Choroid plexus epithelial cell (primary cell): ENCODE measurements at regions not wholly inside any gene's neighbourhood (a gene's known extent, or its start where the extent isn't known, plus 50 kb on each side); places are given as distances from the start of the nearest gene placed in this dataset.

Experiments
- DNase-seq: peaks from one replicate; pipeline ENCODE4 v3.0.0-alpha.2; 2010; ENCODE audit warnings: low read depth
- H3K4me3 ChIP-seq: 2 replicates; pipeline ENCODE4 v1.5.1; 2011; ENCODE audit warnings: low read depth, mild to moderate bottlenecking, control low read depth, low read length, moderate library complexity
- TF ChIP-seq, protein P1 (sequence below): conservative IDR thresholded peaks from 2 replicates; pipeline ENCODE4 v1.5.1; 2011; ENCODE audit warnings: low read depth, mild to moderate bottlenecking, control low read depth, inconsistent platforms, low read length, moderate library complexity

GRCh38 chr4:79178760-79179159 is 147.1 kb downstream of the NAA11 start:
- peak; percentile 22 for DNase-seq
- TF ChIP-seq, protein P1, sequence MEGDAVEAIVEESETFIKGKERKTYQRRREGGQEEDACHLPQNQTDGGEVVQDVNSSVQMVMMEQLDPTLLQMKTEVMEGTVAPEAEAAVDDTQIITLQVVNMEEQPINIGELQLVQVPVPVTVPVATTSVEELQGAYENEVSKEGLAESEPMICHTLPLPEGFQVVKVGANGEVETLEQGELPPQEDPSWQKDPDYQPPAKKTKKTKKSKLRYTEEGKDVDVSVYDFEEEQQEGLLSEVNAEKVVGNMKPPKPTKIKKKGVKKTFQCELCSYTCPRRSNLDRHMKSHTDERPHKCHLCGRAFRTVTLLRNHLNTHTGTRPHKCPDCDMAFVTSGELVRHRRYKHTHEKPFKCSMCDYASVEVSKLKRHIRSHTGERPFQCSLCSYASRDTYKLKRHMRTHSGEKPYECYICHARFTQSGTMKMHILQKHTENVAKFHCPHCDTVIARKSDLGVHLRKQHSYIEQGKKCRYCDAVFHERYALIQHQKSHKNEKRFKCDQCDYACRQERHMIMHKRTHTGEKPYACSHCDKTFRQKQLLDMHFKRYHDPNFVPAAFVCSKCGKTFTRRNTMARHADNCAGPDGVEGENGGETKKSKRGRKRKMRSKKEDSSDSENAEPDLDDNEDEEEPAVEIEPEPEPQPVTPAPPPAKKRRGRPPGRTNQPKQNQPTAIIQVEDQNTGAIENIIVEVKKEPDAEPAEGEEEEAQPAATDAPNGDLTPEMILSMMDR = no peak

GRCh38 chr4:79177388-79177787 is 148.5 kb downstream of the NAA11 start:
- H3K4me3 ChIP-seq = no peak overlapping the region
- DNase-seq = no peak
- TF ChIP-seq, protein P1 = no peak

More at GRCh38 chr4:79178760-79179159, 147.1 kb downstream of the NAA11 start:
- H3K4me3 ChIP-seq = no peak overlapping the region

- TF ChIP-seq, protein P1 = no peak
- DNase-seq = no peak
- H3K4me3 ChIP-seq = no peak overlapping the region
Measured at GRCh38 chr4:79176351-79176750, 149.5 kb downstream of the NAA11 start.

GRCh38 chr4:79175716-79176115 is 150.1 kb downstream of the NAA11 start:
- TF ChIP-seq, protein P1 = no peak
- H3K4me3 ChIP-seq = no peak overlapping the region
- no peak for DNase-seq

GRCh38 chr4:79174490-79175252 is 151.2 kb downstream of the NAA11 start:
- no peak for DNase-seq
- TF ChIP-seq, protein P1 = no peak
- H3K4me3 ChIP-seq = no peak overlapping the region

- H3K4me3 ChIP-seq = no peak overlapping the region
- DNase-seq = no peak
- TF ChIP-seq, protein P1 = no peak
Measured at GRCh38 chr4:79173186-79173585, 152.7 kb downstream of the NAA11 start.

DNA sequence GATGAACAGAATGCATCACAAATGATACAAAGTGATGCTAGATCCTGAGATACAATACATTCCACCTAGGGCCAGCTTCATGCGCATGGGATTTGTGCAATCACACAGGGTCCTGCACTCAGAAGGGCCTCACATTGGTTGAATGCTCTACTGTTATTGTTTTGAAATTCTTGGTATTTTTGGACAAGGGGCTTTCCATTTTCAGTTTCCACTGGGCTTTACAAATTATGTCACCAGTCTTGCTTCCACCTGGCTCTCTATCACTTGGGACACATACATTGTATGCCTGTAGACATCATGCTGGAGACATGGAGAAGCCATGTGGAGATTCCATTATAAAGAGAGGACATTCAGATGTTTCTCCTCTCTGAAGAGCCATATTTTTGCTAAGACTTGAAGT is 155.8 kb downstream of the NAA11 start:
- TF ChIP-seq, protein P1 = no peak
- H3K4me3 ChIP-seq = no peak overlapping the region
- no peak for DNase-seq
